GM12864 (cell line): ENCODE measurements at regions not wholly inside any gene's neighbourhood (a gene's known extent, or its start where the extent isn't known, plus 50 kb on each side); places are given as distances from the start of the nearest gene placed in this dataset.

ENCODE experiments used
- DNase-seq: peaks from one replicate; pipeline ENCODE4 v3.0.0-alpha.2; 2011; ENCODE audit warnings: low read depth
- H3K4me3 ChIP-seq: 2 replicates; pipeline ENCODE4 v1.5.1; 2011; ENCODE audit warnings: mild to moderate bottlenecking, low read depth, low read length, control low read depth
- TF ChIP-seq, protein P1 (sequence below): IDR thresholded peaks from 2 replicates; pipeline ENCODE4 v1.5.1; 2011; ENCODE audit warnings: low read depth, mild to moderate bottlenecking, moderate library complexity, low read length, control low read depth, inconsistent platforms; ENCODE audit errors: missing control alignments

DNA sequence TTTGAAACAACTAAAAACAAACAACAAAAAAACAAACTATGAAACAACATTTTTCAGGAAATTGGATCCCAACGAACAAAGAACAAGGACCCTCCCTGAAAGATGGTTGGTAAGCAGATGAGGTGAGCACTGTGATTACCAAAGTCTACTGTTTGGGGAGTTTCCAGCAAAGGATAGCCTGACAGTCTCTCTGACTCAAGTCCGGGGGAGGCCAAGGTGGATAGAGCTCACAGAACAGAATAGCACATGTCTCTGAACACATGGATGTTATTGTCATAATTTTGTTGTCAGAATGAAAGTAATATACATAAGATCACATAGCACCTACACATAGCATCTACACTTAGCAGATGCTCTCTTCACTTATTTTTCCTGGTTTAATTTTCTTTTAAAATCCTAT, 501.3 kb upstream of the TENM4 start:
- H3K4me3 ChIP-seq, result no peak overlapping the region
- TF ChIP-seq, protein P1, sequence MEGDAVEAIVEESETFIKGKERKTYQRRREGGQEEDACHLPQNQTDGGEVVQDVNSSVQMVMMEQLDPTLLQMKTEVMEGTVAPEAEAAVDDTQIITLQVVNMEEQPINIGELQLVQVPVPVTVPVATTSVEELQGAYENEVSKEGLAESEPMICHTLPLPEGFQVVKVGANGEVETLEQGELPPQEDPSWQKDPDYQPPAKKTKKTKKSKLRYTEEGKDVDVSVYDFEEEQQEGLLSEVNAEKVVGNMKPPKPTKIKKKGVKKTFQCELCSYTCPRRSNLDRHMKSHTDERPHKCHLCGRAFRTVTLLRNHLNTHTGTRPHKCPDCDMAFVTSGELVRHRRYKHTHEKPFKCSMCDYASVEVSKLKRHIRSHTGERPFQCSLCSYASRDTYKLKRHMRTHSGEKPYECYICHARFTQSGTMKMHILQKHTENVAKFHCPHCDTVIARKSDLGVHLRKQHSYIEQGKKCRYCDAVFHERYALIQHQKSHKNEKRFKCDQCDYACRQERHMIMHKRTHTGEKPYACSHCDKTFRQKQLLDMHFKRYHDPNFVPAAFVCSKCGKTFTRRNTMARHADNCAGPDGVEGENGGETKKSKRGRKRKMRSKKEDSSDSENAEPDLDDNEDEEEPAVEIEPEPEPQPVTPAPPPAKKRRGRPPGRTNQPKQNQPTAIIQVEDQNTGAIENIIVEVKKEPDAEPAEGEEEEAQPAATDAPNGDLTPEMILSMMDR, result no peak
- DNase-seq, result no peak

DNA sequence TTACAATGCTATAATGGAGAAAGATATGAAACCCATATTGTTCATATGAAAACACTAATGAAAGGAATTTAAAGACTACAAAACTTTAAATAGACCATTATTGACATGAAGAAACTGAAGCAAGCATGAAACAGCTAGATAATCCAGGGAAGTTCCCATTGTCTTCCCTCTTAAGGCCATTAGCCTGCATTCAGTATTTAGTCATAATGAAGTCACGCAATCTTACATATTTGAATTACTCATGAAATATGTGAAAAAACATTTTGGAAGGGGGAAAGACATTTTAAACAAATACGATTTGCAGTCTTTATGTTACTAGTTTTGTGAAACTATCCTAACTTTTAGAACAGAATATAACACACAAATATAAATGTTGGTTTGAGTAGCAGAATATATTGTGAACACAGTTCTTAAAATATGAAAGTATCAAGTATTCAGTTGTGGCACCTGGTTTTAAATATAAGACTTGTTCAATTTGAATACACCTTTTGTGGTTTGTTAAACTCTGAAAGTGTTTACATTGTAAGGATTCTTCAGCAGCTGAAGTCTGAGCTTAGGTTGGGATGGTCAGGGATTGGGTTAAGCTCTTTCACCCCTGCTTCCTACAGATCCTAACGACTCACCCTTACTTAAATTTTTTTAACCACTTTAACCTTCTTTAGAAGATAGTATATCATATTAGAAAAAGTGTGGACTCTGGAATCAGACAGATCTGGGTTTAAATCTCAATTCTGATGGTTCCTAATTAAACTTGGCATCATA, 500.3 kb upstream of the TENM4 start:
- no peak for DNase-seq
- H3K4me3 ChIP-seq, result no peak overlapping the region
- TF ChIP-seq, protein P1, result no peak

DNA sequence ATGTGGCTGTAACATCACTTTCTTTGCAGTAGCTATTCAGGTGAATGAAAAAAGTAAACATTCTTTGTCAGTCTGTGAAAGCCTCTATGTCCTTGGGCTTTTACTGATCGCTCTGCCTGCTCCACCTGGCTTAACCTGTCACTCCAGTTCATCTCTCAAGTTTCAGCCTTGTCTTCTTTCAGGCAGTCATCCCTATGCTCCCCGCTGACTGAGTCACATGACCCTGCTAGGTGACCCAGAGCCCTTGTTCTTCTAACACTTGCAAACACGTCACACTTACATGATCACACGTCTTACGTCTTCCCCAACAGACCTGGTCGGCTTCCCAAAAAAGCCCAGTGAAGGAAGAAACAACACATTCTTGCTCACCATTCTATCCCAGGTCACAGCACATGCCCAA, 499.3 kb upstream of the TENM4 start:
- TF ChIP-seq, protein P1, result no peak
- no peak for DNase-seq
- H3K4me3 ChIP-seq, result no peak overlapping the region

DNA sequence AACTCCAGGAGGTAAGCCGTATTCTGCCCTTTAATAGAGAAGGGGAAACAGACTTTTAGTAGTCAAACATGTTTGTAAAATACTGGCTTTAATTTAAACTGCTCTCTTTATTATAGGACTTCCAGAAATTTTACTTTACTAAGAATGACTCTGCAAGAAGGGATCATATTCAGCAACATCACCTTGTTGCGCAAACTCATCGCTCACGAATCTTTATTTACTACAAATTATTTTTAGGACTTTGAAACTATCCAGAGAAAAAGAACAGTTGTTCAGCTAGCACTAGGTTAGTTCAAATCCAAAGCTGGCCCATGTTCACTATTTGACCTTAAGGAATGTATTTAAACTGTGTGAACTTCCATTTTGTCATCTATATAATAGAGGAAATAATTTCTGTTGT, 498.3 kb upstream of the TENM4 start:
- DNase-seq, result no peak
- H3K4me3 ChIP-seq, result no peak overlapping the region
- TF ChIP-seq, protein P1, result no peak

DNA sequence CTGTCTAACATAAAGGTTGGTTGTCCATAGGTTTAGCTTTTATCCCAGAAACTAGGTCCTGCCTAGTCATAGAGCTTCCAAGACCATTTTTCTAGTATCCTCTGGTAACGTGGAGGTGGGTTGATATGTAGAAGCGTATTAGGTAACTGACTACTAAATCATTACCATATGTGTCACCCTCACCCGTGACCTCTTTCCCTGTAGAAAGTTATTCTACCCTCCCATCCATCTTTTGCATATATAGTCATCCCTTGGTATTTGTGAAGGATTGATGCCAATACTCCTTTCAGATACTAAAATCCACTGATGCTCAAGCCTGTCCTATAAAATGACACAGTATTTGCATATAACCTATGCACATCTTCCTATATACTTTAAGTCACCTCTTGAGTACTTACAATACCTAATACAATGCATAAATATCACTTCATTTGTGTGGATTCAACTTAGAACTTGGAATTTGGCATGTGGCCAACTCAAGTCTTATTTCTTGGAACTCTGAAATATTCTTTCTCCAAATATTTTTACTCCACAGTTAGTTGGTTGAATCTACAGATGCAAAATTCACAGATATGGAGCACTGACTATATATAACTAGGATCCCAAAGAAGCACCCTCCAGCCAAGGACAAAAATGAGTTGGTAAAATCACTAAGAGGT, 497.0 kb upstream of the TENM4 start:
- no peak overlapping the region for H3K4me3 ChIP-seq
- TF ChIP-seq, protein P1, result no peak
- DNase-seq, result no peak

DNA sequence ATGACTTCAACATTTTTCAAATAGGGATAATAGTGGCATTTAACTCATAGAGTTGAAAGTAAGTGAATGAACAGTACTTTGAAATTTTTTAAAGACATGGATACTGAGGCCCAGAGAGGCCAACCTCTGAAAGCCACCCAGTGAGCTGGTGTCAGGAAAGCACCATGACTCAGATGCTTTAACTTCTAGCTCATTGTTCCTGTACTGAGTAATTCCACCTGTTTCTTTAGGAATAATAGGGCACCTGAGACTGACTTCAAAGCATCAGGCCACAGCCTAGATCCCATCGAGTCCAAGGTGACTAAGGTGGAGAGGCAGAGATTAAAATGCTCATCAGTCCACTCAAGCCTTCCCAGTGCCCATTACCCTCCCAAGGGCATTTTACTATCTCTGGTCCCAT, 491.8 kb upstream of the TENM4 start:
- no peak for DNase-seq
- no peak overlapping the region for H3K4me3 ChIP-seq
- TF ChIP-seq, protein P1, result no peak

DNA sequence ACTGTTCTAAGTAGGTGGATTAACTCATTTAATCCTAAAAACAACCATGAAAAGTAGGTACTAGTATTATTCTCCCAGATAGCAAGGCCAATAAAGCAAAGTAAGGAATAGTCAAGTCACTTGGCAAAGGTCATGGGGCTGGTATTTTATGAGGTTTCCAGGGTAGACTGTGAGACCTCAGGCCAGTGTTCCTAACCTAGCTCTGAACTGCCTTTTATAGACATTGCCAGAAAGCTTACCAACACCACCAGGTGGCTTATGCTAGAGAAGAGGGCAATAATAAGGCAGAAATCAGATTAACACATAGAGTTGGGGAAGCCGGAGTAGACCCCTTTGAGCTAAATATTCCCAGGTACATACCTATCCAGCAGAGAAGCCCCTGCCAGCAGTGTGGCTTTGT, 490.9 kb upstream of the TENM4 start:
- no peak for DNase-seq
- TF ChIP-seq, protein P1, result no peak

More for the DNA sequence above, 490.9 kb upstream of the TENM4 start:
- no peak overlapping the region for H3K4me3 ChIP-seq
